ENCODE measurements at regions not wholly inside any gene's neighbourhood (a gene's known extent, or its start where the extent isn't known, plus 50 kb on each side); places are given as distances from the start of the nearest gene placed in this dataset.
A peak's percentile ranks its signal among the peaks of the same experiment; 100 is the strongest.

GRCh38 chr9:84432746-84433145, 92.2 kb upstream of the SLC28A3 start:
- ATAC-seq (ENCODE audit: low read depth), result no peak
- no peak overlapping the region for H4K5ac ChIP-seq (ENCODE audit: low read depth, low read length)
- H2AK5ac ChIP-seq (ENCODE audit: low read depth, low read length), result no peak overlapping the region
- no peak overlapping the region for H3K4me3 ChIP-seq (ENCODE audit: insufficient read depth, low read depth, low read length)
- DNase-seq, result no peak
- no peak overlapping the region for H3K23ac ChIP-seq (ENCODE audit: low read depth, low read length)
- no peak overlapping the region for H3K14ac ChIP-seq (replicated peaks; ENCODE audit: low read depth, low read length)
- no peaks in the 10 kb centered on the region for H3K36me3 ChIP-seq (ENCODE audit: control insufficient read depth, insufficient read depth, low read length)
- ChIA-PET POLR2A (ENCODE audit: unreplicated experiment) (no interaction called here), CTCF (no interaction called here)
- dilution Hi-C loops (cut with HindIII; ENCODE audit: low sequenced_read_pairs, unreplicated experiment) (no loop called here), in situ Hi-C loops (cut with MboI; ENCODE audit: low sequenced_read_pairs) (no loop called here), intact Hi-C loops (cut with micrococcal nuclease) (no loop called here)
- no peak overlapping the region for H3K18ac ChIP-seq (ENCODE audit: low read depth, low read length)
- H3K4ac ChIP-seq (ENCODE audit: low read depth, low read length), result no peak overlapping the region
- H2BK120ac ChIP-seq (ENCODE audit: low read depth, low read length), result no peak overlapping the region
- TF ChIP-seq FOS (IDR thresholded peaks at IDR 0.05; ENCODE audit: low read depth, low read length) (no peak), MAFK (IDR thresholded peaks at IDR 0.05; ENCODE audit: low read depth, low read length) (peak; percentile 57), CHD1 (IDR thresholded peaks at IDR 0.05; ENCODE audit: low read depth, low read length) (no peak), NFE2L2 (IDR thresholded peaks at IDR 0.05; ENCODE audit: low read depth, low read length) (no peak), ELK1 (IDR thresholded peaks at IDR 0.05; ENCODE audit: borderline replicate concordance, low read depth, low read length) (no peak), SMC3 (IDR thresholded peaks at IDR 0.05; ENCODE audit: low read depth, low read length) (no peak)
- no peak overlapping the region for H2AFZ ChIP-seq (replicated peaks; ENCODE audit: low read length, poor library complexity)
- BruUV-seq (replicated peaks), result no TSS peak
- peaks cover 4% of the 10 kb centered on the region; the same call in 1 of the 2 replicates for H3K9me3 ChIP-seq (ENCODE audit: control insufficient read depth, insufficient read depth, low read length)
- no CpG with 5 or more reads among the region's 1 CpG for WGBS, 2 experiments (ENCODE audit: extremely low coverage in 2 of 2, insufficient read length in 1 of 2)
- no peak overlapping the region for H2BK5ac ChIP-seq (ENCODE audit: low read depth, low read length, poor library complexity, severe bottlenecking)
- no peak overlapping the region for H3K56ac ChIP-seq (ENCODE audit: extremely low read depth, insufficient read depth, low read length)
- H3K79me1 ChIP-seq (ENCODE audit: low read depth in 1 of 2, low read length in 2 of 2), result no peaks in the 10 kb centered on the region
- no peaks in the 10 kb centered on the region for H3K27me3 ChIP-seq (ENCODE audit: control insufficient read depth, insufficient read depth, low read length)
- H2BK20ac ChIP-seq (ENCODE audit: low read depth, low read length), result no peak overlapping the region
- H3K9me1 ChIP-seq (ENCODE audit: insufficient read depth, low read length), result no peaks in the 10 kb centered on the region
- H4K20me1 ChIP-seq (ENCODE audit: insufficient read depth, low read length), result no peaks in the 10 kb centered on the region
- H3K27ac ChIP-seq (ENCODE audit: insufficient read depth, low read length), result no peak overlapping the region
- H3K4me1 ChIP-seq (ENCODE audit: control insufficient read depth, insufficient read depth, low read length), result no peaks in the 10 kb centered on the region
- H4K91ac ChIP-seq (ENCODE audit: insufficient read depth, low read depth, low read length), result no peak overlapping the region
- no peak overlapping the region for H2BK15ac ChIP-seq (ENCODE audit: low read depth, low read length)
- no peak overlapping the region for H4K8ac ChIP-seq (ENCODE audit: low read depth in 2 of 2, low read length in 2 of 2)
- no peak overlapping the region for H2AK9ac ChIP-seq (replicated peaks; ENCODE audit: low read depth, low read length, poor library complexity)
- H3K4me2 ChIP-seq (ENCODE audit: low read depth, low read length), result no peak overlapping the region
- H3K9ac ChIP-seq (ENCODE audit: low read depth, low read length), result no peak overlapping the region

Measured in IMR-90 (cell line).